K562 (cell line): ENCODE measurements at regions not wholly inside any gene's neighbourhood (a gene's known extent, or its start where the extent isn't known, plus 50 kb on each side); places are given as distances from the start of the nearest gene placed in this dataset.

Source experiments
- ATAC-seq: fragments of 200-7000 bp; cut with Tn5 transposase; 3 replicates; pipeline ENCODE4 v1.9.1; 2020; ENCODE audit warnings: moderate library complexity
- BruUV-seq: library from RNA; stranded (reverse); fragments of 400-500 nt; replicated peaks from 2 replicates; lab custom pipeline; 2021; lab: Mats Ljungman, UMichigan
- CTCF ChIA-PET: fragments of 300-600 bp; formaldehyde crosslinking; extraction: SDS; loops from one replicate; lab custom pipeline; 2021; ENCODE audit warnings: low intra/inter-chr PET ratio; lab: Yijun Ruan, JAX
- POLR2A ChIA-PET: fragments of 300-600, 350-650 bp; sonication (Branson Sonifier 250); formaldehyde crosslinking; extraction: SDS; loops from one replicate; lab custom pipeline; 2021; ENCODE audit warnings: antibody characterized with exemption, inconsistent platforms; lab: Yijun Ruan, JAX
- DNase-seq, 4 experiments: peaks; one replicate each; pipeline versions ENCODE4 v3.0.0 to v3.0.0-alpha.2; 2011 to 2018; ENCODE audit warnings: low spot score in 3 of 4, mixed read lengths in 3 of 4; ENCODE audit errors: extremely low read depth in 1 of 4
- FAIRE-seq: peaks from 2 replicates; lab custom pipeline; 2011; peaks lifted over from hg19 to GRCh38; lab: Jason Lieb, UNC
- H2AFZ ChIP-seq: 2 replicates; pipeline ENCODE4 v1.6.0; 2011; ENCODE audit warnings: low read depth, low read length, control low read depth, inconsistent platforms
- H3K27ac ChIP-seq: fragments of 200-600 bp; 3 replicates; pipeline ENCODE4 v1.8.0; 2011; ENCODE audit warnings: low read depth, mild to moderate bottlenecking, control low read depth, inconsistent platforms, low read length, moderate library complexity, mixed read lengths; ENCODE audit errors: extremely low read depth
- H3K27me3 ChIP-seq, 2 experiments: fragments of 300-600 bp in 1 of 2; 2 replicates in 1 of 2; 3 replicates in 1 of 2; pipeline versions ENCODE4 v1.6.0 to v1.8.0; 2011; ENCODE audit warnings: inconsistent platforms in 2 of 2, low read length in 2 of 2, mild to moderate bottlenecking in 1 of 2, mixed read lengths in 1 of 2, moderate library complexity in 1 of 2; ENCODE audit not compliant: control insufficient read depth in 2 of 2, insufficient read depth in 2 of 2
- H3K36me3 ChIP-seq: fragments of 300-600 bp; 3 replicates; pipeline ENCODE4 v1.8.0; 2011; ENCODE audit warnings: mild to moderate bottlenecking, low read length, inconsistent platforms; ENCODE audit not compliant: control insufficient read depth, insufficient read depth
- H3K4me1 ChIP-seq, 2 experiments: fragments of 200-600 bp in 1 of 2; replicated peaks in 1 of 2; 2 replicates in 1 of 2; 3 replicates in 1 of 2; pipeline versions ENCODE4 v1.5.1 to v1.8.0; 2011; ENCODE audit warnings: inconsistent platforms in 2 of 2, low read length in 2 of 2, mild to moderate bottlenecking in 1 of 2, mixed read lengths in 1 of 2, moderate library complexity in 1 of 2; ENCODE audit not compliant: control insufficient read depth in 2 of 2, insufficient read depth in 2 of 2
- H3K4me2 ChIP-seq: 2 replicates; pipeline ENCODE4 v1.6.1; 2011; ENCODE audit warnings: low read length, control low read depth, inconsistent platforms, mixed read lengths; ENCODE audit not compliant: insufficient read depth
- H3K4me3 ChIP-seq: fragments of 200-600 bp; sonication (generic), shearing (Covaris generic); 2 replicates; pipeline ENCODE4 v1.5.1; 2016; ENCODE audit warnings: control low read depth, inconsistent platforms
- H3K79me2 ChIP-seq: fragments of 200-600 bp; 3 replicates; pipeline ENCODE4 v1.8.0; 2011; ENCODE audit warnings: low read length, inconsistent platforms; ENCODE audit not compliant: control insufficient read depth, insufficient read depth
- H3K9ac ChIP-seq, 2 experiments: 2 replicates each; pipeline versions ENCODE4 v1.6.0 to v1.6.1; 2011; ENCODE audit warnings: low read depth in 2 of 2, low read length in 2 of 2, control low read depth in 1 of 2, inconsistent platforms in 1 of 2, mild to moderate bottlenecking in 1 of 2, mixed read lengths in 1 of 2; ENCODE audit not compliant: insufficient read depth in 1 of 2
- H3K9me1 ChIP-seq: one replicate; pipeline ENCODE4 v1.6.0; 2011; ENCODE audit warnings: inconsistent platforms, mild to moderate bottlenecking, low read length, moderate library complexity; ENCODE audit not compliant: control insufficient read depth, insufficient read depth
- H3K9me3 ChIP-seq: replicated peaks from 2 replicates; pipeline ENCODE4 v1.5.1; 2011; ENCODE audit warnings: low read depth, low read length, inconsistent platforms; ENCODE audit not compliant: control insufficient read depth, insufficient read depth
- H4K20me1 ChIP-seq: replicated peaks from 2 replicates; pipeline ENCODE4 v1.6.1; 2011; ENCODE audit warnings: low read length, inconsistent platforms, mixed read lengths; ENCODE audit not compliant: control insufficient read depth, insufficient read depth
- DMBX1 ChIP-seq: fragments of 250-450 bp; sonication (Bioruptor Pico); IDR thresholded peaks from 2 replicates; pipeline ENCODE4 v1.8.0; 2022; ENCODE audit warnings: inconsistent platforms, mild to moderate bottlenecking, moderate library complexity, borderline replicate concordance
- FIP1L1 ChIP-seq: fragments of 200-400 bp; formaldehyde crosslinking; IDR thresholded peaks from 2 replicates; pipeline ENCODE4 v1.6.1; 2018; ENCODE audit warnings: mild to moderate bottlenecking, low read depth, low read length; ENCODE audit not compliant: poor library complexity, severe bottlenecking
- FOXA3 ChIP-seq, 2 experiments: fragments of 450-650 bp in 1 of 2; sonication (generic) in 1 of 2; formaldehyde crosslinking; IDR thresholded peaks in 1 of 2; conservative IDR thresholded peaks in 1 of 2; 2 replicates each; pipeline versions ENCODE4 v1.4.0 to v1.8.0; 2020 to 2022; ENCODE audit warnings: mild to moderate bottlenecking in 2 of 2, missing genetic modification reagents in 1 of 2
- GTF2A2 ChIP-seq: IDR thresholded peaks from 2 replicates; pipeline ENCODE4 v1.6.1; 2016; ENCODE audit warnings: mild to moderate bottlenecking, missing genetic modification characterization, missing compliant biosample characterization
- LARP7 ChIP-seq: fragments of 450-650 bp; IDR thresholded peaks from 2 replicates; pipeline ENCODE4 v1.6.1; 2016
- MCM5 ChIP-seq: fragments of 450-650 bp; IDR thresholded peaks from 2 replicates; pipeline ENCODE4 v1.6.1; 2016; ENCODE audit warnings: low read depth
- MED1 ChIP-seq: sonication (generic); formaldehyde crosslinking; IDR thresholded peaks from 2 replicates; pipeline ENCODE4 v1.8.1; 2023; ENCODE audit warnings: missing genetic modification reagents, borderline replicate concordance
- NRF1 ChIP-seq, 2 experiments: fragments of 450-650 bp; IDR thresholded peaks in 1 of 2; conservative IDR thresholded peaks in 1 of 2; 2 replicates each; pipeline ENCODE4 v1.6.1; 2014; ENCODE audit warnings: mild to moderate bottlenecking in 2 of 2
- SMAD1 ChIP-seq: fragments of 150-350 bp; IDR thresholded peaks from 2 replicates; pipeline ENCODE4 v1.6.1; 2014; ENCODE audit warnings: low read length, low read depth; ENCODE audit not compliant: partially characterized antibody
- SRSF3 ChIP-seq: fragments of 200-400 bp; formaldehyde crosslinking; IDR thresholded peaks from 2 replicates; pipeline ENCODE4 v1.6.1; 2016; ENCODE audit warnings: mild to moderate bottlenecking, low read length, moderate library complexity; ENCODE audit not compliant: insufficient read depth
- TEAD2 ChIP-seq: fragments of 450-650 bp; IDR thresholded peaks from 2 replicates; pipeline ENCODE4 v1.6.1; 2016; ENCODE audit warnings: missing genetic modification characterization, control low read depth, missing compliant biosample characterization
- THRA ChIP-seq: fragments of 450-650 bp; IDR thresholded peaks from 2 replicates; pipeline ENCODE4 v1.6.1; 2017; ENCODE audit warnings: mild to moderate bottlenecking, moderate library complexity
- ZC3H8 ChIP-seq: fragments of 450-650 bp; IDR thresholded peaks from 2 replicates; pipeline ENCODE4 v1.6.1; 2017
- ZNF23 ChIP-seq: fragments of 250-450 bp; sonication (Bioruptor Pico); IDR thresholded peaks from 2 replicates; pipeline ENCODE4 v1.4.0; 2020; ENCODE audit warnings: mild to moderate bottlenecking
- WGBS: fragments of 100-300 bp; shearing (Covaris generic); methylation state at CpG from one replicate; pipeline ENCODE4 v1.1.6; 2016; ENCODE audit warnings: low coverage, mixed read lengths; ENCODE audit not compliant: insufficient coverage; ENCODE audit errors: missing lambda C conversion rate; 5-methylcytosine and 5-hydroxymethylcytosine counted together
- in situ Hi-C: fragments of 300-500 bp; cut with MboI; formaldehyde crosslinking; loops from 4 replicates; pipeline ENCODE4 v1.15.0; 2018; ENCODE audit warnings: inconsistent platforms, mixed read lengths
- intact Hi-C: fragments of 100-400 bp; cut with micrococcal nuclease; formaldehyde crosslinking; loops from 2 replicates; pipeline ENCODE4 v1.14.2; 2022

- CTCF ChIA-PET: no interaction called here
- Histone ChIP-seq H2AFZ (no peak overlapping the region), H3K4me3 (no peak overlapping the region), H4K20me1 (no peaks in the 10 kb centered on the region), H3K36me3 (no peaks in the 10 kb centered on the region), H3K4me2 (no peak overlapping the region), H3K27me3 (peaks cover 2 to 9% of the 10 kb centered on the region in 2 experiments; a peak in 4 of 5 replicates), H3K9ac (no peak overlapping the region), H3K4me1 (no peaks in the 10 kb centered on the region), H3K27ac (no peak overlapping the region), H3K9me1 (no peaks in the 10 kb centered on the region), H3K79me2 (no peaks in the 10 kb centered on the region), H3K9me3 (no peaks in the 10 kb centered on the region)
- no peak for FAIRE-seq
- no peak for DNase-seq
- intact Hi-C loops: no loop called here
- POLR2A ChIA-PET: interaction anchor here (0.6 kb wide), 2 partner anchors 124 to 145 kb away, joined by 3 read pairs; no protein-coding TSS in a partner anchor
- in situ Hi-C loops: no loop called here
- BruUV-seq: no TSS peak
- no peak for ATAC-seq
- 0% methylated on average over 1 of the region's 1 CpG for WGBS
- TF ChIP-seq MCM5: no peak
- no peak for TF ChIP-seq THRA
- no peak for TF ChIP-seq MED1 (CRISPR knock-in tag)
- no peak for TF ChIP-seq ZNF23 (CRISPR knock-in tag)
- no peak for TF ChIP-seq GTF2A2 (tag)
- no peak for TF ChIP-seq DMBX1
- TF ChIP-seq FOXA3 (CRISPR knock-in tag; conservative IDR thresholded peaks at IDR 0.05 in 1 of 2, IDR thresholded peaks at IDR 0.05 in 1 of 2): no peak
- TF ChIP-seq FIP1L1: no peak
- TF ChIP-seq LARP7: no peak
- TF ChIP-seq NRF1 (conservative IDR thresholded peaks at IDR 0.05 in 1 of 2, IDR thresholded peaks at IDR 0.05 in 1 of 2): no peak
- no peak for TF ChIP-seq SRSF3
- TF ChIP-seq SMAD1: no peak
- no peak for TF ChIP-seq TEAD2 (tag)
- TF ChIP-seq ZC3H8: no peak
These were observed 84.7 kb downstream of the DLEU7 start for GRCh38 chr13:50758796-50759195.
